Nephron progenitor cell (in vitro differentiated cells): ENCODE measurements at regions not wholly inside any gene's neighbourhood (a gene's known extent, or its start where the extent isn't known, plus 50 kb on each side); places are given as distances from the start of the nearest gene placed in this dataset.

Experiments used
- DNase-seq: peaks from one replicate; pipeline ENCODE4 v3.0.0; 2021
- H3K27ac Mint-ChIP-seq: 2 replicates; pipeline ENCODE4 v1.8.0; 2021; ENCODE audit warnings: mild to moderate bottlenecking, moderate library complexity, mixed read lengths
- H3K27me3 Mint-ChIP-seq: 2 replicates; pipeline ENCODE4 v1.8.0; 2021; ENCODE audit warnings: mild to moderate bottlenecking, low read depth, mixed read lengths; ENCODE audit not compliant: poor library complexity
- H3K36me3 Mint-ChIP-seq: 2 replicates; pipeline ENCODE4 v1.8.0; 2021; ENCODE audit warnings: low read depth, mixed read lengths
- H3K4me1 Mint-ChIP-seq: 2 replicates; pipeline ENCODE4 v1.8.0; 2021; ENCODE audit warnings: mixed read lengths
- H3K4me3 Mint-ChIP-seq: 2 replicates; pipeline ENCODE4 v1.8.0; 2021; ENCODE audit warnings: mild to moderate bottlenecking, moderate library complexity, mixed read lengths
- H3K9me3 Mint-ChIP-seq: 2 replicates; pipeline ENCODE4 v1.8.0; 2021; ENCODE audit warnings: mild to moderate bottlenecking, moderate library complexity, mixed read lengths
- TF ChIP-seq, protein P1 (sequence below): fragments of 200-600 bp; sonication (generic); IDR thresholded peaks from 2 replicates; pipeline ENCODE4 v1.5.0; 2021; ENCODE audit warnings: antibody characterized with exemption

DNA sequence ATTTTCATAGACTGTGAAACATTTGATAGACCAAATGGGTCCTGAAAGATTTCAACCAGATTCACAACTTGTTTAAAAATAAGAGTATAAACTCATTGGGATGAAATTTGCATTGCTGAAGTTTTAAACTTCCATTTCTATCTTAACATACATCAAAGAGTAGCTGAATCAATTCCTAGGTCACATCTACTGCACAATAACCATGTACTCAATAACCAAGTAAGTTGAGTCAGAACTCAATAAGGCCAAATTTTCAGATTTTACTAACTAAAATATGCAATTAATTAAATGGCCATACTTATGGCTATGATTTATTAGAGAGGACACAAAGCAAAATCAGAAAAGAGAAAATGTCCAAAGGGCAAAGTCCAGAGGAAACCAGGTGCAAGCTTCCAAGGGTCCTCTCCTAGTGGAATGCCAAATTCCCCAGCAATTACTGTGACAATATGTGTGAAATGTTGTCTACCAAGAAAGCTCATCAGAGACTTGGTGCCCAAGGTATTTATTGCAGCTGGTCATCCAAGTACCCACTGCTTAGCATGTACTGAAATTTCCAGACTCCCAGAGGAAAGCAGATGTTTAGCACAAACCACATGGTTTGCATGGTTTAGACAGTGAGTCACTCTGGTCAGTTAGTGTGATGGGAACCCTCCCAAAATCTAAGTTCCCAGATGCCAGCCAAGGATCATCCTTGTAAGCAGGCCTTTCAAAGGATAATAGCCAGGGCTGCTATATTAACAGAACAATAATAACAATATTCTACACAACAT, 238.9 kb downstream of the IPMK start:
- TF ChIP-seq, protein P1, sequence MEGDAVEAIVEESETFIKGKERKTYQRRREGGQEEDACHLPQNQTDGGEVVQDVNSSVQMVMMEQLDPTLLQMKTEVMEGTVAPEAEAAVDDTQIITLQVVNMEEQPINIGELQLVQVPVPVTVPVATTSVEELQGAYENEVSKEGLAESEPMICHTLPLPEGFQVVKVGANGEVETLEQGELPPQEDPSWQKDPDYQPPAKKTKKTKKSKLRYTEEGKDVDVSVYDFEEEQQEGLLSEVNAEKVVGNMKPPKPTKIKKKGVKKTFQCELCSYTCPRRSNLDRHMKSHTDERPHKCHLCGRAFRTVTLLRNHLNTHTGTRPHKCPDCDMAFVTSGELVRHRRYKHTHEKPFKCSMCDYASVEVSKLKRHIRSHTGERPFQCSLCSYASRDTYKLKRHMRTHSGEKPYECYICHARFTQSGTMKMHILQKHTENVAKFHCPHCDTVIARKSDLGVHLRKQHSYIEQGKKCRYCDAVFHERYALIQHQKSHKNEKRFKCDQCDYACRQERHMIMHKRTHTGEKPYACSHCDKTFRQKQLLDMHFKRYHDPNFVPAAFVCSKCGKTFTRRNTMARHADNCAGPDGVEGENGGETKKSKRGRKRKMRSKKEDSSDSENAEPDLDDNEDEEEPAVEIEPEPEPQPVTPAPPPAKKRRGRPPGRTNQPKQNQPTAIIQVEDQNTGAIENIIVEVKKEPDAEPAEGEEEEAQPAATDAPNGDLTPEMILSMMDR, result no peak
- peaks cover 10% of the 10 kb centered on the region for H3K27me3 Mint-ChIP-seq
- no peaks in the 10 kb centered on the region for H3K9me3 Mint-ChIP-seq
- H3K4me1 Mint-ChIP-seq, result peaks cover 7% of the 10 kb centered on the region
- H3K36me3 Mint-ChIP-seq, result no peaks in the 10 kb centered on the region
- no peak for DNase-seq
- H3K4me3 Mint-ChIP-seq, result no peak overlapping the region
- H3K27ac Mint-ChIP-seq, result no peak overlapping the region

DNA sequence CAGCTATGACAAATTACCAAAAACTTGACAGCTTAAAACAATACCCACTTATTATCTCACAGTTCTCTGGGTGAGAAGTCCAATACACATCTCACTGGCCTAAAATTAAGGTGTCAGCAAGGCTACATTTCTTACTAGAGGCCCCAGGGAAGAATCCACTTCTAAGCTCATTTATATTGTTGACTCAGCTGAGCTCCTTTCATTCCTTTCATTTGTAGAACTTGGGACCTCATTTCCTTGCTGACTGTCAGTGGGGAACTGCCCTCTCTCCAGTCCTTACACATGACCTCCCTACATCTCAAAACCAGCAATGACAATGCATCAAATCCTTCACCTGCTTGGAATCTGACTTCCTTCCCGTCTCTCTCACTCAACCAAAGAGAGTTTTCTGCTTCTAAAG, 240.3 kb downstream of the IPMK start:
- peaks cover 13% of the 10 kb centered on the region for H3K4me1 Mint-ChIP-seq
- H3K4me3 Mint-ChIP-seq, result no peak overlapping the region
- no peak overlapping the region for H3K27ac Mint-ChIP-seq
- no peaks in the 10 kb centered on the region for H3K36me3 Mint-ChIP-seq
- peaks cover 7% of the 10 kb centered on the region for H3K9me3 Mint-ChIP-seq
- TF ChIP-seq, protein P1, result no peak
- DNase-seq, result no peak
- peaks cover 4% of the 10 kb centered on the region for H3K27me3 Mint-ChIP-seq

DNA sequence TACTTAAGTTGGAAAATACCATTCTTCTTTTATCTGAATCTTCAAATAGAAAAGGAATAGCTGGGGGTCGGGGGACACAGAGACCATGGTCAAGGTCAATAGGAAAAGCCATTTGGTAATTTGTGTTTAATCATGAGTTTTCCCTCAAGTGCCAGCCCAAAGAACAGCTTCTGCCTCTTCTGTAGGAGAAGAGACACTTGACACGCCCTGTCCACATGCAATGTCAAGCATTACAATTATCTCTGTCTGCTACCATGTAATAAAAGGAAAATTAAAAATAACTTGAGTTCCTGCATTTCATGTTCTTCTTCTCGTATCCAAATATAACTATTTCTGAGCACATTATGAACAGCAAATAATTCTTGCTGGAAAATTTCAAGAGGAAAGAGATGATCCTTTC, 241.7 kb downstream of the IPMK start:
- Mint-ChIP-seq H3K27ac (no peak overlapping the region), H3K27me3 (no peaks in the 10 kb centered on the region), H3K9me3 (peaks cover 10% of the 10 kb centered on the region), H3K4me3 (no peak overlapping the region), H3K36me3 (no peaks in the 10 kb centered on the region), H3K4me1 (peaks cover 13% of the 10 kb centered on the region)
- TF ChIP-seq, protein P1, result no peak
- DNase-seq, result no peak

DNA sequence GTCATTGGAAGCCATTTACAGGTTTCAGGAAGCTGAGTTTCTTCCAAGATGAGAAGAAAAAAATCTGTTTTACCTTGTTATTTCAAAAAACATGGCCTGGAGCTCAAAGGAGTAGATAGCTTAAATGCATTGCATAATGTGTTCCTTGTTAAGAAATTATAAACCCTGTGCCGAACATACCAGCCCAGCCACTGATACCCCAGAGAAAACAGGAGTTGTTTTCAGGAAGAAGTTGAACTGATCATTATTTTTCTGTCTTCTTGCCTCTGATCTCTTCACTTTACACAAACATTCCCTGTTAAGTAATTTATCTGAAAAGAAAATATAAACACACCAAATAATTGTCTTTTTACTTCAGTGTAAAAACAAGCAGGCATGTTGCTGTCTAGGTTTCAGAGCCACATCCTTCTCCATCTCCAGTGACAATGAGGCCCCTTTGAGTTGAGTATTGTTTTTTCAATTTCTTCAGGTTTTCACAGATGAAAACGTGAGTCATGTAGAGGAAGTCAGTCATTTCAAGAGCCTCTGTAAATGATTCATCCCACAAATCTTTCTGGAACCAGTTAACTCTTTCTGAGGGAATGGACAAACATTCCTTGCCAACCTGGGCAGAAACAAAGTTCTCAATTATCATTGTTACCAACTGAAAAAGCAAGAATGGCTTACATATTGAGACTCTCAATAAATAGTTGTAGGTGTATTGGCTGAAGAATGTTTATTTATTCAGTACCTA, 244.2 kb downstream of the IPMK start:
- Mint-ChIP-seq H3K4me3 (no peak overlapping the region), H3K36me3 (no peaks in the 10 kb centered on the region), H3K27me3 (no peaks in the 10 kb centered on the region), H3K9me3 (peaks cover 18% of the 10 kb centered on the region), H3K4me1 (peaks cover 13% of the 10 kb centered on the region), H3K27ac (peak overlapping the region; percentile 37)
- DNase-seq, result no peak
- TF ChIP-seq, protein P1, result no peak

DNA sequence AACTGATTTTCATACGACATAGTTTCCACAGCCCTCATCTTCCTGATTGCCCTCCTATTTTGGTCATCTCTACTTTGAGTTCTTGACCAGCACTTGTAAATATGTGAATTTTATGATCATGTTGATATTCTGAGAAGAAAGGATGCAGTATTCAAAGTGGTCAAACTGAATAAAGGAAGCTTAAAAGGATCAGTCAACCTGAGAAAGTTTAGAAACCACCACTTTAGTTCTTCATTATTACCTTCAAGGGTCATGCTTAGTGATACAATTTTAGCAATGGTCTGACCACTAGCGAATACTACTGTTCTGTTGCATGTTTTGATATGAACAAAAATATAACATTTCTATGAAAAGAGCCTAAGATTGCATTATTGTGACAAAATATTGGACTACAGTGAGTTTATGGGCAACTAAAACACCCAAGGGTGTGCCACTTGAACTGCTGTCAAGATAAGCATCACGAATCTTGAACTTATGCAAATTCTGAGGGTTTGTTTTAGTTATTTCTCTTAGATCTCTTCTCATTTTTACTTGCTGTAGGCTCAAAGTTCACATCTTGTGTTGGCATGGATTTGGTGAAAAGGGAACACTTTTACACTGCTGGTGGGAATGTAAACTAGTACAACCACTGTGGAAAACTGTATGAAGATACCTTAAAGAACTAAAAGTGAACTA, 247.7 kb downstream of the IPMK start:
- TF ChIP-seq, protein P1, result no peak
- H3K36me3 Mint-ChIP-seq, result no peaks in the 10 kb centered on the region
- no peak overlapping the region for H3K27ac Mint-ChIP-seq
- peaks cover 18% of the 10 kb centered on the region for H3K9me3 Mint-ChIP-seq
- peaks cover 3% of the 10 kb centered on the region for H3K27me3 Mint-ChIP-seq
- no peak overlapping the region for H3K4me3 Mint-ChIP-seq
- peaks cover 7% of the 10 kb centered on the region for H3K4me1 Mint-ChIP-seq
- DNase-seq, result no peak
